PC-3 (cell line): ENCODE measurements at regions not wholly inside any gene's neighbourhood (a gene's known extent, or its start where the extent isn't known, plus 50 kb on each side); places are given as distances from the start of the nearest gene placed in this dataset.

Source experiments
- ATAC-seq: fragments of 200-7000 bp; cut with Tn5 transposase; 2 replicates; pipeline ENCODE4 v1.9.1; 2020; ENCODE audit warnings: mild to moderate bottlenecking, moderate library complexity
- BruUV-seq: library from RNA; stranded (reverse); fragments of 400-500 nt; replicated peaks from 2 replicates; lab custom pipeline; 2021; lab: Mats Ljungman, UMichigan
- CTCF ChIA-PET: fragments of 300-600 bp; sonication (Branson Sonifier 250); formaldehyde crosslinking; loops from one replicate; lab custom pipeline; 2022; ENCODE audit warnings: antibody characterized with exemption; lab: Charles Lee
- POLR2A ChIA-PET: fragments of 300-600 bp; sonication (Branson Sonifier 250); formaldehyde crosslinking; loops from one replicate; lab custom pipeline; 2022; ENCODE audit warnings: antibody characterized with exemption; ENCODE audit not compliant: unreplicated experiment; lab: Charles Lee
- DNase-seq: peaks from one replicate; pipeline ENCODE4 v3.0.0-alpha.2; 2015
- H2AFZ ChIP-seq: fragments of 300-600 bp; sonication (generic); 2 replicates; pipeline ENCODE4 v1.6.0; 2016; ENCODE audit warnings: antibody characterized with exemption, low read length
- H3F3A ChIP-seq: fragments of 300-600 bp; sonication (generic); one replicate; pipeline ENCODE4 v1.6.0; 2017; ENCODE audit warnings: antibody characterized with exemption, low read length, control low read depth, mild to moderate bottlenecking; ENCODE audit not compliant: unreplicated experiment
- H3K27ac ChIP-seq: fragments of 300-600 bp; sonication (generic); 2 replicates; pipeline ENCODE4 v1.5.1; 2016; ENCODE audit warnings: mild to moderate bottlenecking, low read length
- H3K27me3 ChIP-seq: fragments of 300-600 bp; sonication (generic); 2 replicates; pipeline ENCODE4 v1.6.1; 2016; ENCODE audit warnings: low read length, mixed read lengths
- H3K36me3 ChIP-seq: fragments of 300-600 bp; sonication (generic); 2 replicates; pipeline ENCODE4 v1.6.1; 2016; ENCODE audit warnings: low read depth, mixed run types, low read length, mixed read lengths
- H3K4me1 ChIP-seq: fragments of 300-600 bp; sonication (generic); 2 replicates; pipeline ENCODE4 v1.5.1; 2016; ENCODE audit warnings: low read length; ENCODE audit not compliant: insufficient read depth
- H3K4me2 ChIP-seq: fragments of 300-600 bp; sonication (generic); 2 replicates; pipeline ENCODE4 v1.6.0; 2016; ENCODE audit warnings: low read length
- H3K4me3 ChIP-seq: fragments of 300-600 bp; sonication (generic); 2 replicates; pipeline ENCODE4 v1.5.1; 2016; ENCODE audit warnings: mild to moderate bottlenecking, low read length, mixed read lengths
- H3K79me2 ChIP-seq: fragments of 300-600 bp; sonication (generic); 2 replicates; pipeline ENCODE4 v1.6.1; 2017; ENCODE audit warnings: low read length, mixed read lengths
- H3K9ac ChIP-seq: fragments of 300-600 bp; sonication (generic); 2 replicates; pipeline ENCODE4 v1.6.0; 2016; ENCODE audit warnings: mild to moderate bottlenecking, low read length
- H3K9me2 ChIP-seq: fragments of 300-600 bp; sonication (generic); replicated peaks from 2 replicates; pipeline ENCODE4 v1.6.1; 2016; ENCODE audit warnings: mixed run types, low read length, mixed read lengths
- H3K9me3 ChIP-seq: fragments of 300-600 bp; sonication (generic); 2 replicates; pipeline ENCODE4 v1.6.1; 2016; ENCODE audit warnings: low read length, mixed read lengths
- H4K20me1 ChIP-seq: fragments of 300-600 bp; sonication (generic); 2 replicates; pipeline ENCODE4 v1.6.1; 2016; ENCODE audit warnings: low read length, mixed read lengths
- CTCF ChIP-seq: fragments of 300-600 bp; sonication (generic); conservative IDR thresholded peaks from 2 replicates; pipeline ENCODE4 v1.5.1; 2017; ENCODE audit warnings: antibody characterized with exemption, low read depth, mild to moderate bottlenecking, low read length
- EZH2 ChIP-seq: fragments of 300-600 bp; sonication (generic); IDR thresholded peaks from one replicate; pipeline ENCODE4 v1.6.1; 2017; ENCODE audit warnings: antibody characterized with exemption, mild to moderate bottlenecking, low read length; ENCODE audit not compliant: unreplicated experiment
- EZH2phosphoT487 ChIP-seq: fragments of 300-600 bp; sonication (generic); IDR thresholded peaks from 2 replicates; pipeline ENCODE4 v1.6.1; 2018; ENCODE audit warnings: mild to moderate bottlenecking, antibody characterized with exemption, low read length, borderline replicate concordance
- intact Hi-C: fragments of 100-400 bp; cut with micrococcal nuclease; formaldehyde crosslinking; loops from 2 replicates; pipeline ENCODE4 v1.9.0; 2023

- ATAC-seq (no peak), DNase-seq (no peak)
- no peaks in the 10 kb centered on the region for H3F3A ChIP-seq
- H3K36me3 ChIP-seq: no peaks in the 10 kb centered on the region
- H4K20me1 ChIP-seq: no peaks in the 10 kb centered on the region
- H3K4me2 ChIP-seq: no peak overlapping the region
- no peaks in the 10 kb centered on the region for H3K9me2 ChIP-seq
- no peaks in the 10 kb centered on the region for H3K79me2 ChIP-seq
- no peak overlapping the region for H2AFZ ChIP-seq
- ChIA-PET CTCF (no interaction called here), POLR2A (no interaction called here)
- intact Hi-C loops: no loop called here
- H3K9ac ChIP-seq: no peak overlapping the region
- H3K9me3 ChIP-seq: no peaks in the 10 kb centered on the region
- H3K4me1 ChIP-seq: no peaks in the 10 kb centered on the region
- no TSS peak for BruUV-seq
- TF ChIP-seq CTCF (no peak), EZH2 (no peak), EZH2phosphoT487 (no peak)
- H3K27ac ChIP-seq: no peak overlapping the region
- no peak overlapping the region for H3K4me3 ChIP-seq
- peaks cover 17% of the 10 kb centered on the region; the same call in 1 of the 2 replicates for H3K27me3 ChIP-seq
Observed at GRCh38 chr15:92708635-92709034, 53.1 kb upstream of the FAM174B start.

- H3K9ac ChIP-seq: no peak overlapping the region
- H3K36me3 ChIP-seq: no peaks in the 10 kb centered on the region
- no TSS peak for BruUV-seq
- no peak overlapping the region for H3K27ac ChIP-seq
- H3F3A ChIP-seq: no peaks in the 10 kb centered on the region
- no peak overlapping the region for H2AFZ ChIP-seq
- no peaks in the 10 kb centered on the region for H3K9me3 ChIP-seq
- ChIA-PET POLR2A (no interaction called here), CTCF (no interaction called here)
- no peaks in the 10 kb centered on the region for H4K20me1 ChIP-seq
- TF ChIP-seq EZH2 (no peak), EZH2phosphoT487 (no peak), CTCF (no peak)
- H3K4me2 ChIP-seq: no peak overlapping the region
- intact Hi-C loops: no loop called here
- ATAC-seq: no peak
- H3K79me2 ChIP-seq: no peaks in the 10 kb centered on the region
- peak; percentile 19 for DNase-seq
- no peak overlapping the region for H3K4me3 ChIP-seq
- H3K9me2 ChIP-seq: no peaks in the 10 kb centered on the region
- no peaks in the 10 kb centered on the region for H3K4me1 ChIP-seq
- H3K27me3 ChIP-seq: peaks cover 13% of the 10 kb centered on the region; the same call in 1 of the 2 replicates
Observed at GRCh38 chr15:92709110-92709790, 53.7 kb upstream of the FAM174B start.

- H3K9me3 ChIP-seq: no peaks in the 10 kb centered on the region
Observed at GRCh38 chr15:92711457-92711831, 55.9 kb upstream of the FAM174B start.

More at GRCh38 chr15:92711457-92711831, 55.9 kb upstream of the FAM174B start:
- Histone ChIP-seq H3K79me2 (no peaks in the 10 kb centered on the region), H3F3A (no peaks in the 10 kb centered on the region), H3K9ac (no peak overlapping the region), H3K4me3 (no peak overlapping the region), H4K20me1 (no peaks in the 10 kb centered on the region), H3K9me2 (no peaks in the 10 kb centered on the region), H2AFZ (no peak overlapping the region), H3K27me3 (0 out of 2 replicates have a peak, but pooled peaks cover 1% of the 10 kb centered on the region), H3K4me2 (no peak overlapping the region), H3K27ac (no peak overlapping the region), H3K4me1 (peaks cover 3% of the 10 kb centered on the region; the same call in 1 of the 2 replicates), H3K36me3 (no peaks in the 10 kb centered on the region)
- intact Hi-C loops: no loop called here
- no TSS peak for BruUV-seq
- DNase-seq: no peak
- TF ChIP-seq EZH2phosphoT487 (no peak), CTCF (no peak), EZH2 (no peak)
- ChIA-PET POLR2A (no interaction called here), CTCF (no interaction called here)
- ATAC-seq: no peak
